H7 (cell line): ENCODE measurements at regions not wholly inside any gene's neighbourhood (a gene's known extent, or its start where the extent isn't known, plus 50 kb on each side); places are given as distances from the start of the nearest gene placed in this dataset.
A peak's percentile ranks its signal among the peaks of the same experiment; 100 is the strongest.

Experiments used
- DNase-seq: peaks from one replicate; pipeline ENCODE4 v3.0.0; 2012
- H3K27me3 ChIP-seq: 2 replicates; pipeline ENCODE4 v1.6.0; 2011; ENCODE audit warnings: mild to moderate bottlenecking, low read length; ENCODE audit not compliant: control insufficient read depth, insufficient read depth
- H3K36me3 ChIP-seq: replicated peaks from 2 replicates; pipeline ENCODE4 v1.5.1; 2011; ENCODE audit warnings: low read length; ENCODE audit not compliant: control insufficient read depth, insufficient read depth
- H3K4me3 ChIP-seq: 2 replicates; pipeline ENCODE4 v1.5.1; 2011; ENCODE audit warnings: low read depth, mild to moderate bottlenecking, control low read depth, low read length, moderate library complexity; ENCODE audit not compliant: insufficient read depth

DNA sequence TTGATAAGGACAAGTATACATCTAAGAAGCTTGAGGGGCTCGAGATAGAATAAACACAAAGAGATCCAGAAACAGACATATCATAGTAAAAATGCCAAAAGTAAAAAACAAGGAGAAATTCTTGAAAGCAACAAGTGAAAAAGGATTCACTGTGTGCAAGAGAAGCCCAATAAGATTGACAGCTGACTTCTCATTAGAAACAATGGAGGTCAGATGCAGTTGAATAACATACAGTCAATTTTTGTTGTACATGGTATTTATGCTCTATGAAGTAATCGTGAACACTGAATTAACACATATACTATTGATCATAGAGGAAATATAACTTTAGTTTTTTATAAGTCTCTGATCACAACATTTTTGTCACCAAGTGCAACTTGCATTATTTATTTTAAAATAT, 982.8 kb upstream of the SORCS1 start:
- H3K36me3 ChIP-seq = no peaks in the 10 kb centered on the region
- no peak for DNase-seq
- no peak overlapping the region for H3K4me3 ChIP-seq

GRCh38 chr10:108141064-108141463, 976.6 kb upstream of the SORCS1 start:
- H3K27me3 ChIP-seq = no peaks in the 10 kb centered on the region
- DNase-seq = no peak

More for the DNA sequence above, 982.8 kb upstream of the SORCS1 start:
- no peaks in the 10 kb centered on the region for H3K27me3 ChIP-seq

GRCh38 chr10:108132303-108132702, 967.8 kb upstream of the SORCS1 start:
- Histone ChIP-seq H3K36me3 (no peaks in the 10 kb centered on the region), H3K4me3 (no peak overlapping the region), H3K27me3 (no peaks in the 10 kb centered on the region)
- no peak for DNase-seq

More at GRCh38 chr10:108141064-108141463, 976.6 kb upstream of the SORCS1 start:
- H3K4me3 ChIP-seq = no peak overlapping the region
- H3K36me3 ChIP-seq = no peaks in the 10 kb centered on the region

GRCh38 chr10:108130575-108130974, 966.1 kb upstream of the SORCS1 start:
- Histone ChIP-seq H3K4me3 (no peak overlapping the region), H3K36me3 (no peaks in the 10 kb centered on the region), H3K27me3 (no peaks in the 10 kb centered on the region)
- no peak for DNase-seq

GRCh38 chr10:108112218-108112617, 947.7 kb upstream of the SORCS1 start:
- Histone ChIP-seq H3K4me3 (no peak overlapping the region), H3K36me3 (no peaks in the 10 kb centered on the region), H3K27me3 (no peaks in the 10 kb centered on the region)
- DNase-seq = peak; percentile 52

DNA sequence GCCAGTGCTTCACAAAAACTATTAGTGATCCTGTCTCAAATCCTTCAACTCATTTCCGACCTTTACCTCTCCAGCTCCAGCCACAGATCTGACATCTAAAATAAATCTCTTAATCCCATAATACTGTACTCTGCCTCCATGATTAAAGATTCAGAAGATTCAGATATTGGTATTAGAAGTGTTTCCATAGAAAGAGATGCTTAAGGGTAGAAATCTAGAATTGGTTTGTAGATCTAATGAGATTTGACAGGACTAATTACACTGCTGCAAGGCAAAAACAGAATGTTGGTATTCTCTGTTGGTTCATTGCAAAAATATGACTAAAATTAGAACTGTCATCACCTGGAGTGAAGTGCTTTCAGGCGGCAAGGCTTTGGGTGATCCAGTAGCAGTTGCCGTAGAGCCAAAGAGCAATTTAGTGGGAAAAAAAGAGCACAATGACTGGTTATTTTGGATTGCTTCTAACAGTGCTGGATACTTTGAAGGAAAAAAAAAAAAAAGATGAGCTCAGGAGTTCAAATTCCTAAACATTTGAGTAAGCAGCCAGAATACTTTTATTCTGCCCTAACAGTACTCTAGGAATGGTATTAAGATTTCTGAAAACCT, 940.1 kb upstream of the SORCS1 start:
- no peak overlapping the region for H3K4me3 ChIP-seq
- no peaks in the 10 kb centered on the region for H3K27me3 ChIP-seq
- DNase-seq = no peak
- H3K36me3 ChIP-seq = no peaks in the 10 kb centered on the region

DNA sequence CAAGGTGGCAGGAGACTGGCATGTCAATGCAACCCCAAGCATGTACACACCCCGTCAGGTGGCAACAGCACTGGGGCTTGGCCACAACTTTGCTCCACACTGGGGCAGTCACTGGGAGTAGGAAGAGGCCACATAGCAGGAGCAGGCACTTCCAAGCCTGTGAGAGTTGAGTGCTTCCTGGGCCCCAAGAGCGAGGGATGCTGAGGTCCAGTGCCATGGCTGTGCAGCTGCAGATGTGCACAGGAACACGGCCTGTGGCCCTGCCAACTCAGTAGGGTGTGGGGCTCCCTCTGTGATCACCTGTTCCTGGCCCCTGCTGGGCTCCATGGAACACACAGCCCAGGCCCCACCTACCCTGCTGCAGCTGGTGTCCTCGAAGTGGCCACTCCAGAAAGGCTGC, 932.8 kb upstream of the SORCS1 start:
- DNase-seq = no peak
- no peaks in the 10 kb centered on the region for H3K36me3 ChIP-seq
- H3K4me3 ChIP-seq = no peak overlapping the region
- no peaks in the 10 kb centered on the region for H3K27me3 ChIP-seq

GRCh38 chr10:108095932-108096925, 931.7 kb upstream of the SORCS1 start:
- Histone ChIP-seq H3K36me3 (no peaks in the 10 kb centered on the region), H3K27me3 (no peaks in the 10 kb centered on the region), H3K4me3 (no peak overlapping the region)
- no peak for DNase-seq

DNA sequence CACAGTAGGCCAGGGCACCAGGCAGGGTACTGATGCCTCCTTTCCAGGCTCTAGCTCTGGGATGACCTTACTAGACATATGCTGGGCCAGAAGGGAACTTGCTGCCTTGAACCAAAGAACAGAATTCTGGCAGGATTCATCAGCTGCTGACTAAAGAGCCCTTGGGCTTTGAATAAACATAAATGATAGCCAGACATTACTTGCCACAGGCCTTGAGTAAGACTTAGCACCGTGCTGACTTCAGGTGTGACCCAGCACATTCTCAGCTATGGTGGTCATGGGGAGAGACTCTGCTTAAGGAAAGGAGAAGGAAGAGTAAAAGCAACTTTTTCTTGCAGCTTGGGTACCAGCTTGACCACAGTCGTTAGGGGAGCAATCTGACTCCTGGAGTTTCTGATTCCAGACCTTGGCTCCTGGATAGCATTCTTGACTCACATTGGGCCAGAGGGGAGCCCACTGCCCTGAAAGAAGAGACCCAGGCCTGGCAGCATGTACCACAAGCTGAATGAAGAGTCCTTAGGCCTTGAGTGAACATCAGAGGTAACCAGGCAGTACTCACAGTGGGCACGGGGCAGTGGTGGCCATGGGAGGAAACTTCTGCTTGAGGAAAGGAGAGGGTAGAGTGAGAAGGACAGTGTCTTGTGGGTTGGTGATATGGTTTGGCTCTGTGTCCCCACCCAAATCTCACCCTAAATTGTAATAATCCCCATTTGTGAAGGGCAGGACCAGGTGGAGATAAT, 926.1 kb upstream of the SORCS1 start:
- DNase-seq = no peak

DNA sequence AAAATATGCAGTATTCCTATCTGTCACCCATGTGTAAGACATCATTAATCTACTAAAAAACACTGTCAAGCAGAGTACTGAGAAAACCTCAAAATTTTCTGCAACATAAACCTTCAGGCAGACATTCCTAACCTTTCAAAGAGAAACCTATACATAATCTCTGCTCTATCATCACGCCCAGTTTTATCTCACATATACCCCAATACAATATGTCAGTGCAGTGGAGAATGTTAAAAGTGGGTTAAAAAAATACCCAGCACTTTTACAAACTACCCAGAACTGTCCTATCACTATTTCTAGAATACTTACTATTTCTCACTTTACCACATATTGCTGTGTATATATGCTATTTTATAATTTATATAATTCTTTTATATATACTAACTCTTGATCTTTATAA, 922.0 kb upstream of the SORCS1 start:
- no peak for DNase-seq
- no peak overlapping the region for H3K4me3 ChIP-seq
- H3K27me3 ChIP-seq = no peaks in the 10 kb centered on the region
- H3K36me3 ChIP-seq = no peaks in the 10 kb centered on the region

More for the DNA sequence above, 926.1 kb upstream of the SORCS1 start:
- Histone ChIP-seq H3K36me3 (no peaks in the 10 kb centered on the region), H3K27me3 (no peaks in the 10 kb centered on the region), H3K4me3 (no peak overlapping the region)

DNA sequence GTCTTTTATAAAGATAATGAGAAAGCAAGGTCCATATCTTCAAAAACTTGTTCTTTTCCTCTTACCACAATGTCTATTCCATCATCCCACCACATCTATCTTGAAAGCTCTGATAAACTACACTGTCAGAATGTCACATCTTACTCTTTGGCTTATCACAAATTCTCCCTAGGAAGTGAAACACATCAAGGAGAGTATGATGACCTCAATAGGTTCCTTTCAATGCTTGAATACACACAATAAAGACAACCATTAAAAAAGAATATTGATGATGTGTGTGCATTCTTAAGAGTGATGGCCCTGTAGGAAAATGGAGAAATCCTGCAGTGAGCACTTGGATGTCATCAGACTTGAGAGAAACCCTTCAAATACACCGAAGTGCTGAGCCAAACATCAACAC, 918.1 kb upstream of the SORCS1 start:
- H3K27me3 ChIP-seq = no peaks in the 10 kb centered on the region
- no peak overlapping the region for H3K4me3 ChIP-seq
- DNase-seq = no peak
- H3K36me3 ChIP-seq = no peaks in the 10 kb centered on the region

- DNase-seq = no peak
Observed at GRCh38 chr10:108078263-108078662, 913.8 kb upstream of the SORCS1 start.

GRCh38 chr10:108072466-108072865, 908.0 kb upstream of the SORCS1 start:
- H3K4me3 ChIP-seq = no peak overlapping the region
- DNase-seq = no peak
- H3K27me3 ChIP-seq = no peaks in the 10 kb centered on the region
- H3K36me3 ChIP-seq = no peaks in the 10 kb centered on the region

More at GRCh38 chr10:108078263-108078662, 913.8 kb upstream of the SORCS1 start:
- no peaks in the 10 kb centered on the region for H3K27me3 ChIP-seq
- no peak overlapping the region for H3K4me3 ChIP-seq
- no peaks in the 10 kb centered on the region for H3K36me3 ChIP-seq

GRCh38 chr10:108070789-108071188, 906.3 kb upstream of the SORCS1 start:
- H3K27me3 ChIP-seq = no peaks in the 10 kb centered on the region
- no peak for DNase-seq
- H3K36me3 ChIP-seq = no peaks in the 10 kb centered on the region
- no peak overlapping the region for H3K4me3 ChIP-seq
